ENCODE measurements at regions not wholly inside any gene's neighbourhood (a gene's known extent, or its start where the extent isn't known, plus 50 kb on each side); places are given as distances from the start of the nearest gene placed in this dataset.

- CTCF ChIA-PET: interaction anchor here (2.6 kb wide), 1 partner anchor 10 kb away, joined by 17 read pairs; no protein-coding TSS in a partner anchor
- H3K36me3 Mint-ChIP-seq: no peaks in the 10 kb centered on the region
- intact Hi-C loops (cut with micrococcal nuclease): no loop called here
Observed at GRCh38 chr11:64459609-64460008, 96.1 kb upstream of the SLC22A11 start.

GRCh38 chr11:64461081-64461480 is 94.7 kb upstream of the SLC22A11 start:
- no peaks in the 10 kb centered on the region for H3K4me1 Mint-ChIP-seq (ENCODE audit: low read depth)
- H3K27ac Mint-ChIP-seq: no peak overlapping the region
- no peak for DNase-seq
- no peaks in the 10 kb centered on the region for H3K27me3 Mint-ChIP-seq
- H3K36me3 Mint-ChIP-seq: no peaks in the 10 kb centered on the region
- no peak overlapping the region for H3K4me3 Mint-ChIP-seq
- POLR2A ChIA-PET: no interaction called here
- intact Hi-C loops (cut with micrococcal nuclease): no loop called here
- no peaks in the 10 kb centered on the region for H3K9me3 Mint-ChIP-seq
- CTCF ChIA-PET: interaction anchor here (2.2 kb wide), 1 partner anchor 12 kb away, joined by 9 read pairs; no protein-coding TSS in a partner anchor

More at GRCh38 chr11:64459609-64460008, 96.1 kb upstream of the SLC22A11 start:
- DNase-seq: no peak
- H3K4me1 Mint-ChIP-seq (ENCODE audit: low read depth): no peaks in the 10 kb centered on the region
- no peaks in the 10 kb centered on the region for H3K27me3 Mint-ChIP-seq
- POLR2A ChIA-PET: no interaction called here
- no peak overlapping the region for H3K27ac Mint-ChIP-seq
- no peak overlapping the region for H3K4me3 Mint-ChIP-seq
- no peaks in the 10 kb centered on the region for H3K9me3 Mint-ChIP-seq

- no peak overlapping the region for H3K27ac Mint-ChIP-seq
- H3K36me3 Mint-ChIP-seq: no peaks in the 10 kb centered on the region
- ChIA-PET POLR2A (interaction anchor here (0.6 kb wide), 1 partner anchor 260 kb away, joined by 3 read pairs; the partner anchor contains the start of gene FERMT3), CTCF (no interaction called here)
- no peak for DNase-seq
- peaks cover 11% of the 10 kb centered on the region for H3K27me3 Mint-ChIP-seq
- H3K9me3 Mint-ChIP-seq: no peaks in the 10 kb centered on the region
- H3K4me3 Mint-ChIP-seq: no peak overlapping the region
- H3K4me1 Mint-ChIP-seq (ENCODE audit: low read depth): peaks cover 4% of the 10 kb centered on the region
- intact Hi-C loops (cut with micrococcal nuclease): no loop called here
Observed at GRCh38 chr11:64466115-64466718, 89.5 kb upstream of the SLC22A11 start.

GRCh38 chr11:64469288-64469687 is 86.5 kb upstream of the SLC22A11 start:
- H3K4me3 Mint-ChIP-seq: no peak overlapping the region
- CTCF ChIA-PET: interaction anchor here (1.0 kb wide), 1 partner anchor 20 kb away, joined by 3 read pairs; no protein-coding TSS in a partner anchor
- peaks cover 4% of the 10 kb centered on the region for H3K4me1 Mint-ChIP-seq (ENCODE audit: low read depth)
- peaks cover 16% of the 10 kb centered on the region for H3K27me3 Mint-ChIP-seq
- H3K36me3 Mint-ChIP-seq: no peaks in the 10 kb centered on the region
- POLR2A ChIA-PET: no interaction called here
- no peaks in the 10 kb centered on the region for H3K9me3 Mint-ChIP-seq
- intact Hi-C loops (cut with micrococcal nuclease): no loop called here
- DNase-seq: no peak
- no peak overlapping the region for H3K27ac Mint-ChIP-seq

GRCh38 chr11:64472593-64473455 is 82.9 kb upstream of the SLC22A11 start:
- no peaks in the 10 kb centered on the region for H3K9me3 Mint-ChIP-seq
- H3K4me1 Mint-ChIP-seq (ENCODE audit: low read depth): peaks cover 4% of the 10 kb centered on the region
- intact Hi-C loops (cut with micrococcal nuclease): no loop called here
- ChIA-PET POLR2A (no interaction called here), CTCF (no interaction called here)
- H3K27me3 Mint-ChIP-seq: peaks cover 15% of the 10 kb centered on the region
- no peak overlapping the region for H3K27ac Mint-ChIP-seq
- H3K36me3 Mint-ChIP-seq: no peaks in the 10 kb centered on the region
- DNase-seq: no peak
- no peak overlapping the region for H3K4me3 Mint-ChIP-seq

GRCh38 chr11:64474680-64475079 is 81.1 kb upstream of the SLC22A11 start:
- no peak for DNase-seq
- CTCF ChIA-PET: no interaction called here
- Mint-ChIP-seq H3K27me3 (peaks cover 9% of the 10 kb centered on the region), H3K4me1 (ENCODE audit: low read depth) (no peaks in the 10 kb centered on the region), H3K4me3 (no peak overlapping the region), H3K27ac (no peak overlapping the region), H3K36me3 (no peaks in the 10 kb centered on the region), H3K9me3 (no peaks in the 10 kb centered on the region)
- intact Hi-C loops (cut with micrococcal nuclease): no loop called here
- POLR2A ChIA-PET: no interaction called here

- DNase-seq: no peak
- intact Hi-C loops (cut with micrococcal nuclease): no loop called here
- no peak overlapping the region for H3K27ac Mint-ChIP-seq
- POLR2A ChIA-PET: no interaction called here
- no peaks in the 10 kb centered on the region for H3K9me3 Mint-ChIP-seq
- H3K4me3 Mint-ChIP-seq: no peak overlapping the region
- no peaks in the 10 kb centered on the region for H3K4me1 Mint-ChIP-seq (ENCODE audit: low read depth)
- peaks cover 12% of the 10 kb centered on the region for H3K27me3 Mint-ChIP-seq
- CTCF ChIA-PET: no interaction called here
- no peaks in the 10 kb centered on the region for H3K36me3 Mint-ChIP-seq
Observed at GRCh38 chr11:64475145-64475544, 80.6 kb upstream of the SLC22A11 start.

GRCh38 chr11:64476881-64477280 is 78.9 kb upstream of the SLC22A11 start:
- intact Hi-C loops (cut with micrococcal nuclease): no loop called here
- no peaks in the 10 kb centered on the region for H3K4me1 Mint-ChIP-seq (ENCODE audit: low read depth)
- no peak overlapping the region for H3K27ac Mint-ChIP-seq
- DNase-seq: no peak
- peaks cover 10% of the 10 kb centered on the region for H3K27me3 Mint-ChIP-seq
- ChIA-PET POLR2A (no interaction called here), CTCF (no interaction called here)
- H3K9me3 Mint-ChIP-seq: no peaks in the 10 kb centered on the region
- no peak overlapping the region for H3K4me3 Mint-ChIP-seq
- H3K36me3 Mint-ChIP-seq: no peaks in the 10 kb centered on the region

GRCh38 chr11:64477675-64478074 is 78.1 kb upstream of the SLC22A11 start:
- H3K36me3 Mint-ChIP-seq: no peaks in the 10 kb centered on the region
- peaks cover 10% of the 10 kb centered on the region for H3K27me3 Mint-ChIP-seq
- no peaks in the 10 kb centered on the region for H3K9me3 Mint-ChIP-seq
- CTCF ChIA-PET: interaction anchor here (1.3 kb wide), 1 partner anchor 29 kb away, joined by 4 read pairs; no protein-coding TSS in a partner anchor
- no peak overlapping the region for H3K27ac Mint-ChIP-seq
- POLR2A ChIA-PET: no interaction called here
- no peak for DNase-seq
- H3K4me3 Mint-ChIP-seq: no peak overlapping the region
- intact Hi-C loops (cut with micrococcal nuclease): no loop called here
- no peaks in the 10 kb centered on the region for H3K4me1 Mint-ChIP-seq (ENCODE audit: low read depth)

GRCh38 chr11:64482588-64482987 is 73.2 kb upstream of the SLC22A11 start:
- Mint-ChIP-seq H3K4me1 (ENCODE audit: low read depth) (no peaks in the 10 kb centered on the region), H3K27me3 (peaks cover 20% of the 10 kb centered on the region), H3K4me3 (no peak overlapping the region), H3K27ac (no peak overlapping the region), H3K36me3 (no peaks in the 10 kb centered on the region), H3K9me3 (no peaks in the 10 kb centered on the region)
- ChIA-PET POLR2A (no interaction called here), CTCF (interaction anchor here (1.1 to 1.2 kb wide), 2 partner anchors 34 to 170 kb away, joined by 3 to 4 read pairs; no protein-coding TSS in a partner anchor)
- DNase-seq: no peak
- intact Hi-C loops (cut with micrococcal nuclease): no loop called here

- CTCF ChIA-PET: no interaction called here
- POLR2A ChIA-PET: no interaction called here
- Mint-ChIP-seq H3K4me1 (ENCODE audit: low read depth) (peaks cover under 1% of the 10 kb centered on the region), H3K27me3 (peaks cover 25% of the 10 kb centered on the region), H3K4me3 (no peak overlapping the region), H3K36me3 (no peaks in the 10 kb centered on the region), H3K9me3 (no peaks in the 10 kb centered on the region), H3K27ac (no peak overlapping the region)
- no peak for DNase-seq
- intact Hi-C loops (cut with micrococcal nuclease): no loop called here
Observed at GRCh38 chr11:64484191-64485022, 71.3 kb upstream of the SLC22A11 start.

- Mint-ChIP-seq H3K4me3 (no peak overlapping the region), H3K36me3 (no peaks in the 10 kb centered on the region), H3K4me1 (ENCODE audit: low read depth) (peaks cover 6% of the 10 kb centered on the region), H3K27me3 (peaks cover 28% of the 10 kb centered on the region), H3K9me3 (no peaks in the 10 kb centered on the region), H3K27ac (no peak overlapping the region)
- POLR2A ChIA-PET: no interaction called here
- DNase-seq: no peak
- CTCF ChIA-PET: interaction anchor here (6.4 kb wide), 1 partner anchor 35 kb away, joined by 39 read pairs; no protein-coding TSS in a partner anchor
- intact Hi-C loops (cut with micrococcal nuclease): no loop called here
Observed at GRCh38 chr11:64485074-64485473, 70.7 kb upstream of the SLC22A11 start.
